Endothelial cell of umbilical vein (primary cell): ENCODE measurements at regions not wholly inside any gene's neighbourhood (a gene's known extent, or its start where the extent isn't known, plus 50 kb on each side); places are given as distances from the start of the nearest gene placed in this dataset.

Experiments used
- BruUV-seq: library from RNA; stranded (reverse); fragments of 400-500 nt; replicated peaks from 2 replicates; lab custom pipeline; 2021; lab: Mats Ljungman, UMichigan
- CTCF ChIA-PET: fragments of 300-600, 350-600 bp; sonication (Branson Sonifier 250); formaldehyde crosslinking; loops from one replicate; lab custom pipeline; 2021; ENCODE audit warnings: antibody characterized with exemption, inconsistent platforms; lab: Charles Lee
- POLR2A ChIA-PET: fragments of 300-600, 350-600 bp; sonication (Branson Sonifier 250); formaldehyde crosslinking; loops from one replicate; lab custom pipeline; 2021; ENCODE audit warnings: antibody characterized with exemption, inconsistent platforms; lab: Charles Lee
- DNase-seq: peaks from one replicate; pipeline ENCODE4 v3.0.0-alpha.2; 2011; ENCODE audit warnings: low read depth, low spot score
- FAIRE-seq: peaks from 2 replicates; lab custom pipeline; 2011; peaks lifted over from hg19 to GRCh38; lab: Jason Lieb, UNC
- H2AFZ ChIP-seq: 2 replicates; pipeline ENCODE4 v1.6.0; 2012; ENCODE audit warnings: low read depth, low read length, control low read depth, inconsistent platforms
- H3K27ac ChIP-seq: 2 replicates; pipeline ENCODE4 v1.5.1; 2011; ENCODE audit warnings: low read depth, mild to moderate bottlenecking, control low read depth, low read length, moderate library complexity; ENCODE audit not compliant: insufficient read depth
- H3K27me3 ChIP-seq, 2 experiments: 2 replicates each; pipeline versions ENCODE4 v1.6.0 to v1.6.1; 2011; ENCODE audit warnings: low read length in 2 of 2, mixed read lengths in 1 of 2; ENCODE audit not compliant: control insufficient read depth in 2 of 2, insufficient read depth in 2 of 2
- H3K36me3 ChIP-seq, 2 experiments: 2 replicates in 1 of 2; 3 replicates in 1 of 2; pipeline ENCODE4 v1.5.1; 2011; ENCODE audit warnings: low read length in 2 of 2, mild to moderate bottlenecking in 1 of 2, moderate library complexity in 1 of 2; ENCODE audit not compliant: control insufficient read depth in 2 of 2, insufficient read depth in 2 of 2; ENCODE audit errors: extremely low read depth in 1 of 2
- H3K4me1 ChIP-seq: 3 replicates; pipeline ENCODE4 v1.5.1; 2011; ENCODE audit warnings: mild to moderate bottlenecking, low read length; ENCODE audit not compliant: control insufficient read depth, insufficient read depth; ENCODE audit errors: extremely low read depth
- H3K4me2 ChIP-seq: 2 replicates; pipeline ENCODE4 v1.6.1; 2011; ENCODE audit warnings: low read length, control low read depth, mixed read lengths; ENCODE audit not compliant: insufficient read depth
- H3K4me3 ChIP-seq, 3 experiments: fragments of 200-600 bp in 1 of 3; sonication (generic), shearing (Covaris generic) in 1 of 3; replicated peaks in 1 of 3; 2 replicates each; pipeline ENCODE4 v1.5.1; 2011 to 2016; ENCODE audit warnings: control low read depth in 3 of 3, low read length in 3 of 3, mild to moderate bottlenecking in 2 of 3, inconsistent platforms in 1 of 3, low read depth in 1 of 3, moderate library complexity in 1 of 3; ENCODE audit not compliant: insufficient read depth in 1 of 3
- H3K79me2 ChIP-seq: 2 replicates; pipeline ENCODE4 v1.6.0; 2012; ENCODE audit warnings: low read length, inconsistent platforms; ENCODE audit not compliant: control insufficient read depth, insufficient read depth
- H3K9ac ChIP-seq: replicated peaks from 2 replicates; pipeline ENCODE3; 2011; ENCODE audit warnings: low read length, control low read depth; ENCODE audit not compliant: insufficient read depth; ENCODE audit errors: extremely low read depth
- H3K9me1 ChIP-seq: replicated peaks from 3 replicates; pipeline ENCODE4 v1.6.0; 2011; ENCODE audit warnings: mild to moderate bottlenecking, low read length; ENCODE audit not compliant: control insufficient read depth, insufficient read depth; ENCODE audit errors: extremely low read depth
- H3K9me3 ChIP-seq: replicated peaks from 2 replicates; pipeline ENCODE4 v1.5.1; 2012; ENCODE audit warnings: low read length, inconsistent platforms; ENCODE audit not compliant: control insufficient read depth, insufficient read depth
- H4K20me1 ChIP-seq: replicated peaks from 2 replicates; pipeline ENCODE3; 2011; ENCODE audit warnings: mild to moderate bottlenecking, low read length; ENCODE audit not compliant: control insufficient read depth, insufficient read depth; ENCODE audit errors: extremely low read depth
- CTCF ChIP-seq, 2 donors: IDR thresholded peaks; 1 replicate in 1 of 2; 2 replicates in 1 of 2; pipeline ENCODE4 v1.5.1; 2011; ENCODE audit warnings: low read length in 2 of 2, mild to moderate bottlenecking in 2 of 2, moderate library complexity in 2 of 2, control low read depth in 1 of 2, inconsistent platforms in 1 of 2, low read depth in 1 of 2; ENCODE audit not compliant: insufficient read depth in 1 of 2; ENCODE audit errors: extremely low read depth in 1 of 2
- EZH2 ChIP-seq: IDR thresholded peaks from 2 replicates; pipeline ENCODE4 v1.6.1; 2012; ENCODE audit warnings: borderline replicate concordance, low read depth, mild to moderate bottlenecking, moderate library complexity, low read length, inconsistent platforms; ENCODE audit not compliant: severe bottlenecking
- FOS ChIP-seq: IDR thresholded peaks from 2 replicates; pipeline ENCODE4 v1.6.1; 2011; ENCODE audit warnings: mild to moderate bottlenecking, low read length, moderate library complexity, borderline replicate concordance; ENCODE audit not compliant: insufficient read depth
- GATA2 ChIP-seq: IDR thresholded peaks from 2 replicates; pipeline ENCODE4 v1.7.0; 2011; ENCODE audit warnings: low read depth, mild to moderate bottlenecking, moderate library complexity, mixed read lengths, low read length; ENCODE audit not compliant: insufficient read length, insufficient read depth
- JUN ChIP-seq: IDR thresholded peaks from 2 replicates; pipeline ENCODE4 v1.6.1; 2011; ENCODE audit warnings: borderline replicate concordance, low read depth; ENCODE audit not compliant: insufficient read length, insufficient read depth
- MAX ChIP-seq: IDR thresholded peaks from 2 replicates; pipeline ENCODE4 v1.6.1; 2011; ENCODE audit not compliant: insufficient read depth, insufficient read length
- MYC ChIP-seq: IDR thresholded peaks from one replicate; pipeline ENCODE4 v1.6.1; 2011; ENCODE audit warnings: mild to moderate bottlenecking, low read depth, low read length
- POLR2A ChIP-seq: IDR thresholded peaks from 2 replicates; pipeline ENCODE4 v1.6.1; 2012; ENCODE audit warnings: low read depth, mild to moderate bottlenecking, control low read depth, low read length
- POLR2AphosphoS5 ChIP-seq: IDR thresholded peaks from 2 replicates; pipeline ENCODE4 v1.6.1; 2012; ENCODE audit warnings: low read depth, mild to moderate bottlenecking, control low read depth, low read length, moderate library complexity; ENCODE audit not compliant: insufficient read depth
- dilution Hi-C: fragments of 300-500 bp; cut with MboI; formaldehyde crosslinking; loops from one replicate; pipeline ENCODE4 v1.15.0; 2019; ENCODE audit warnings: low sequenced_read_pairs; ENCODE audit not compliant: extremely low pct_ligation_motif_present
- intact Hi-C: fragments of 100-400 bp; cut with micrococcal nuclease; formaldehyde crosslinking; loops from one replicate; pipeline ENCODE4 v1.10.0; 2022

GRCh38 chr9:22286661-22287060 lies 160.0 kb upstream of the DMRTA1 start:
- no peaks in the 10 kb centered on the region for H3K79me2 ChIP-seq
- H3K27ac ChIP-seq: no peak overlapping the region
- no peaks in the 10 kb centered on the region for H3K9me1 ChIP-seq
- H3K4me2 ChIP-seq: no peak overlapping the region
- dilution Hi-C loops (no loop called here), intact Hi-C loops (no loop called here)
- no TSS peak for BruUV-seq
- CTCF ChIA-PET: interaction anchor here (1.2 to 1.7 kb wide), 2 partner anchors 9 to 20 kb away, joined by 4 read pairs; no protein-coding TSS in a partner anchor
- POLR2A ChIA-PET: no interaction called here
- H3K9me3 ChIP-seq: no peaks in the 10 kb centered on the region
- no peaks in the 10 kb centered on the region for H3K4me1 ChIP-seq
- H3K36me3 ChIP-seq: no peaks in the 10 kb centered on the region
- no peak overlapping the region for H3K4me3 ChIP-seq
- TF ChIP-seq MAX: no peak
- no peak for TF ChIP-seq POLR2AphosphoS5
- TF ChIP-seq POLR2A: no peak
- TF ChIP-seq JUN: no peak
- no peak for TF ChIP-seq GATA2
- TF ChIP-seq FOS: no peak
- no peak for TF ChIP-seq MYC
- no peak for TF ChIP-seq CTCF (IDR thresholded peaks at IDR 0.05; ENCODE audit: extremely low read depth in 1 of 2, insufficient read depth in 1 of 2, low read depth in 1 of 2, low read length in 2 of 2)
- TF ChIP-seq EZH2: no peak
- no peak overlapping the region for H2AFZ ChIP-seq
- H4K20me1 ChIP-seq: no peaks in the 10 kb centered on the region
- no peak for DNase-seq
- FAIRE-seq: no peak
- no peak overlapping the region for H3K9ac ChIP-seq
- H3K27me3 ChIP-seq: peaks cover 4 to 16% of the 10 kb centered on the region in 2 experiments
